Epidermal melanocyte (primary cell): ENCODE measurements at regions not wholly inside any gene's neighbourhood (a gene's known extent, or its start where the extent isn't known, plus 50 kb on each side); places are given as distances from the start of the nearest gene placed in this dataset.

ENCODE experiments used
- DNase-seq: peaks from one replicate; pipeline ENCODE4 v3.0.0; 2011; ENCODE audit warnings: low spot score; ENCODE audit not compliant: insufficient read length

DNA sequence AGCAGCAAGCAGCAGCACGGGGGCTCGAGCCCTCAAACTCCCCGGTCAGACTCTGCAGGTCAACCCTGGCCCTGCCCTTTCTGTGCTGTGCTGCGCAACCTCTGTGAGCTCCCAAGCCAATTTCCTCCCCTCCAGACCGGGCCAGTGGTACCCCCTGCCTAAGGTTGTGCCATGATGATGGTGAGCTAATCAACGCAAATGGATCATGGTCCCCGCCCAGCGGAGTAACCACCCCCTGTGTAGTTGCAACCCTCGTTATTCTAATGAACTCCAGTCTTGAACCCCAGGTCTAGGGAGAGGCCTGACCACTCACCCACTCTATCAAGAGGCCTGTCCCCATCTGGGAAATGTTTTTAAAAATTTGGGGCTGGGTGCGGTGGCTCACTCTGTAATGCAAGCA lies 201.8 kb upstream of the FOXF1 start:
- no peak for DNase-seq

DNA sequence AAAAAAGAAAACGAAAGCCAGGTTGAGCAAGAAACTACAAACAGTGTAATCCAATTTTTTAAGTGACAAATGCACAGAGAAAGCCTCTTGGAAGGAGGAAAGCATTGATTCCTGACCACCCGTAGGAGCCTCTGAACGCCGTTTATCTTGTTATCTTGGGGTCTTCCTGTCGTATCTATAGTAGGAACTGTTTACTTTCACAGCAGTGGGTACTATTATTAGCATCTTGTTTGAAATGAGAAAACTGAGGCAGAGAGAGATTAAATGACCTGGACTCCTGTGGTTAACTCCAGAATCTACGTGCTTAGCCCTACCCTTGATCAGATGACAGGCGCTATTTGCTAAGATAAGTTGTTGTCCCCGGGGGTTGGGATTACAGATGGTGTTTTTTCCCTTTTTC lies 196.7 kb upstream of the FOXF1 start:
- DNase-seq: no peak

DNA sequence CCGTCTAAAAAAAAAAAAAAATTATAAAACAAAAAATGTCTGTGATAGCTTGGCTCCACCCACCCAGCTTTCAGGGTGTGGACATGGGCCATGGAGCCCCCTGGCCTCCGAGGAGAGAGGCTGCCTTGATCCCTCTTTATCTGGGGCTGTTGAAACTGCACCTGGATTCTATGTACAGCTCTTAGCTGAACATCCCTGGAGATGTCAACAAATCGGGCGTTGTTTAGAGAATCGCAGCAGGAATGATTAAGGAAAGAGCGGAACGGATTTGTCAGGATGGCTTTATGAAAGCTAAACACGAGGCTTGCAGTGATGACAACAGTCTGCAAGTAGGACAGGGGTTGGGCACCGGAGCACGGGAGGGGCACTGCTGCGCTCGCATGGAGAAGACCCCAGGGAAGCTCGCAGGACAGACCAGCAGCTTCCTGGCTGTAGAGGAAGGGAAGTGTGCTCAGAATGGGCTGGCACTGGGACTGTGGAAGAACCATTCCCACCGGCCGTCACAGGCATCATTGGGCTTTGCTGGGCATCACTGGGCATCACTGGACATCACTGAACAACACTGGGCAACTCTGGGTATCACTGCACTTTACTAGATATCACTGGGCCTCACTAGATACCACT lies 195.8 kb upstream of the FOXF1 start:
- DNase-seq: no peak

DNA sequence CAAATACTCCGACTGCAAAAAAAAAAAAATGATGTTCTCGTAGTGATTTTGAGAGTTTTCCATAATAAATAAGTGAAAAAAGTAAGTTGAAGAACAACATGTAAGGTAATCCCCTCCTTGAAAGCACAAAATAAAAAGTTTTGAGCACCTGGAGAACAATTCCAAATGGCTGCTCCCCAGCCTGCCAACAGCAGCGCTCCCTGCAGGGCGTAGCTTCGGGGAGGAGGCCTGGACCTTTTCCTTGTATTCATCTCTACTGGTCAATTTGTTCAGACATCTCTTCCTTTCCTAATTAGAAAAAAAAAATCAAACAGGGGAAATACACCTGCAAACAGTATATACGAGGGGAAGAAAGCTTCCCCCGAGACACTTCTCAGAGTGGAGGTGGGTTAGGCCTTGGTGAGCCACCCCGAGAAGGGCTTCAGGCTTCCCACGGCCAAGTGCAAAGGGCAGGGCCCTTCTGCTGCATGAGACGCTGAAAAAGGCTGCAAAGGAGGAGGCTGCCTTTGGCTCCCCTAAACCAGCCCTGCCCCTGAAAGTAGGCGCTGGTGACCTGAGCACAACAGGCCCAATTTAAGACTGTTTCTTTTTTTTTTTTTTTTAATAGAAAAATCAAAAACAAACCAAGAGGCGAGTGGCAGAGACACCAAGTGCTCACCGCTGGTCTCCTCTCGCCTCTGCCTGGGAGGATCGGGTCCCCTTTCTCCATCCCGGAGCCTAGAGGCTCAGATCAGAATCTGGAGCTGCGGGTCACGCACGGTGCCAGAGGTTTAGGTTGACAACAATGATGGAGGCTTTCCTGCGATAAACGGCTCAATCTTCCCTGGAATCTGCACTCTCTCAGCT lies 193.1 kb upstream of the FOXF1 start:
- DNase-seq: no peak

DNA sequence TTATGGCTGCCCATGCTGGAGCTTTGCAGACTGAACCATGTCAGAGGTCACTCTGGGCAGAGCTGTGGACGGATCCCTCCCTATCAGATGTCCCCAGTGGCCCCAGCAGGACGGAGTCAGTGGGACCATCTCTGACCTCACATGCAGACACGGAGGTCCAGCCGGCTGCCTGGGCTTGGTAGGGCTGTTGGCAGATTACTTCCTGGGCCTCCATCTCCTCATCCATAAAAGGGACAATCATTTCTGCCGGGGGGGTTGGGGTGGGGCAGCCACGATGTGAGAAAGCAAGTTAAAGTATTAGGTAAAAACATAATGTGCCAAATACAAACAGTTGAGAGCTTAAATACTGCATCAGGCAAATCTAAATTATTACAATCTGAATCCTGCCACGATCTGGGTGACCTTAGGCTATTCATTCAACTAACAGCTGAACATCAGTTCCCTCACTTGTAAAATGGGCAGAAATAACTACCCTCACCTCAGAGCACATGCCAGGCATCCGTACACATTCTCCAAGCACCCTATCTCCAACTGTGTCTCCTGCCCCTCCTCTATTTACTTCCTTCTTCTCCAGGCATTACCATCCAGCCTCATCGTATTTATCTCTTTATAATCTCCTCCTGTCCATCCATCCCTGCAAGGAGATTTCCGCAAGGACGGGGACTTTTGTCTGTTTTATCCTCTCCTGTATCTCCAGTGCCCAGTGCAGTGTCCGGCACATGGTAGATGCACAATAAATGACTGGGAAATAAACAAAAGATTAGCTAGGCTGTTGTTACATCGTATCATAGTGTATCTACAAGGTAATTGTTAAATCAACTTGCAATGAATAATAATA lies 192.3 kb upstream of the FOXF1 start:
- no peak for DNase-seq

DNA sequence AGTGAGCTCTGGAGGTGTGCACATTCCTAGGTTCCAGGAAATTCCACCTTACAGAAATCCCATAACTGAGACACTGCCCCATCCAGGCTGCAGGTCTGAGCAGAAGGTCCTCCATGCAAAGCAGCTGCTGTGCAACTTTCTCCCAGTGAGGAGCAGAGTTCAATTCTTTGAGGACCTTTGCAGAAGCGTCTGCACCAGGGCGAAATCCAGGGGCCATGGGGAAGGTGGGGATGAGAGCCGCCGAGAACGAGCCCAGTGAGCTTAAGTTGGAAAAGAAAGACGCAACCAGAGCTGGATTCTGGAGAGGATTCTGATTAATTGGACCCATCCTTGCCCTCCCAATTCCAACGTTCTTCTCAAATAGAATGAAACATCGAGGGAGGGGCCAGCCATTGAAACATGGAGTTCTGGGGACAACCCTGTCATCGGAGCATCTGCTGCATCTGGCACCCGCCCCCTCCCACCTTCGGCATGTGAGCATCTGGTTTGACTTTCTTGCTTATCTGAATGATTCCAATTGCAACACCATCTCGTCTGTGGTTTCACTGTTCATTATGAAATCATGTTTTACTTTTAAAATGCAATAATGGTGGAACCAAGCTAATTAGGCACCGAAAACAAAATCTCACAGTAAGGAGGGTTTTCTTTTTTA lies 190.6 kb upstream of the FOXF1 start:
- DNase-seq: no peak

DNA sequence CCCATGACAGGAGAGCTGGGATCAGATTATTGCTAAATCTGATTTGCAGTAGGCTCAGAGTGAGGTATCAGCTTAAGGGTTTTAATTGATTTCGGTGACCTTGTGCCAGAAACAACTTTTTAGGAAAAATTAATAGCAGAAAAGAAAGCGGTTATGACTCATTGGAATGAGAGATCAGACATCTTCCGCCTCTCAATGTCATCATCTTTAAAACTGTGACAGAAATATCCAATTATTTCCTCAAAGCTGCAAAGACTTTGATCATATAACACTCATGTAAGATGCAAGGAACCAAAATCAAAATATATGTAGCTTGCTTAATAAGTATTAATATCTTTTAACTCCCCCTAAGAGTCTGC lies 190.1 kb upstream of the FOXF1 start:
- DNase-seq: no peak

DNA sequence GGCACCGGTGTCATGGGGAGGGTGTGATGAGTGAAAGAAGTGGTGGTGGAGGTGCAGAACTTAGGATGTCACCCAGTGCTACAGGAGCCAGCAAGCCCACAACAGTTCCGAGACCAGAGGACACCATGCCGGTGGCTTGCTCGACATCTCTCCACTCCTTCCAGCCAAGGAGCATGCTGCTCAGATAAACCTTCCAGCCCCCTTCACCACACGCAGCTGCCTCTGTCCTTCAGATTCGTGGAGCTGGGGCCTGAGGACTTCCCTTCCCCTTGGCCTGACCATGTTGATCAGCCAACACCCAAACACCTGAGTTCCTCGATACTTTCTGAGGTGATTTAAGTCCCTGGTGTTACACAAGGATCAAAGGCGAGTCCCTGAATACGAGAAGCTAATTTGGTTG lies 188.8 kb upstream of the FOXF1 start:
- DNase-seq: no peak

DNA sequence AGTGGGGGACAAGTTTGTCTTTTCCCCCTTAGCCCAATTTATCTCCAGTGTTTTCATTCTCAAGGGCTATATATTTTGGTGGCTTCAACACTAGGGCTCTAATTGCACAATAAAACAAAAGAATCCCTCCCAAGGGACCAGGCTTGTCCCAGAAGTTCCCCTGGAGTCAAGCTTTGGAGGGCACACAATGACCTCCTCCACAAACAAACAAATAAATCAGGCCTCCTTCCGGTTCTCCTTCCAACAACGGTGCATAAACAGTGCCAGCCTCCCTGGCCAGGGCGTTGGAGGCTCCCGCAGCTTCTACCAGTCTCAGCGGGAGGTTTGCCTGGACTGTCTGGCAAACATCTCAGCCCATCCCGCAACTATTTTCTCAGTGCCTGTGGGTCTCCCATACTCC lies 188.0 kb upstream of the FOXF1 start:
- DNase-seq: no peak

DNA sequence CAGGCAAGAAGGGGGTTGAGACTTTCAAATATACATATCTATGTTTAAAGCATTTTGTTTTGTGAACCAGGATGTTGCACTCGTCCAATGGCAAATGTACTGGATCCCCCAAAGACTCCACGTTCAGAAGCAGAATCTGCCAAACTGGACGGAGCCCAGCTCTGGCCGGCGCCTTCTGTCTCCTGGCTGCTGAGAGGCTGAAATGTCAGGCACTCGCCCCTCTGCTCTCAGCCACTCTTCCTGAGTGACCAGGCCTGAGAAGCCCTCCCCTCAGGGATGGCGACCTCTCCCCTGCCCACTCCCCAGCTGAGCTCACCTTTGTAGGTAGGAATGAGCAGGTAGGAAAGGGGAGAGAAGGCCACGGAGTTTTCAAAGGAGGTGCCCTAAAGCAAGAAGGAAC lies 187.5 kb upstream of the FOXF1 start:
- DNase-seq: no peak

DNA sequence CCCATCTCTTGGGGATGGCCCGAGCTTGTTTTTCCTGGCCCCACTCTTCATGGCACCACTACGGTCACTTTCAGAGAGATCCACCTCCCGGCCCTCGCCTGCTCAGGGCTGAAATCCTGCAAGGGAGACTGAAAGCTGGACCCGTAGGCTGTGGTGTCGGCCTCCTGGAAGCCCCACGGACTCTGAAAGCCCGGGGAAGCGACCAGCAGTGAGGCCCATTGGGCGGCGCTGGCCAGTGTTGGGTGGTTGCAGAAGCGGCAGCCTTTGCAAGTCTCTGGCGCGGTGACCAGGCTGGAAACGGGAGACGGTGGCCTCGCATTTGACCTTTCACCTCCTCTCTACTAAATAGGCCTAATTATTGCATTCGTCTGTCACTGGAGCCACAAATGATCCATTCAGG lies 186.0 kb upstream of the FOXF1 start:
- no peak for DNase-seq

DNA sequence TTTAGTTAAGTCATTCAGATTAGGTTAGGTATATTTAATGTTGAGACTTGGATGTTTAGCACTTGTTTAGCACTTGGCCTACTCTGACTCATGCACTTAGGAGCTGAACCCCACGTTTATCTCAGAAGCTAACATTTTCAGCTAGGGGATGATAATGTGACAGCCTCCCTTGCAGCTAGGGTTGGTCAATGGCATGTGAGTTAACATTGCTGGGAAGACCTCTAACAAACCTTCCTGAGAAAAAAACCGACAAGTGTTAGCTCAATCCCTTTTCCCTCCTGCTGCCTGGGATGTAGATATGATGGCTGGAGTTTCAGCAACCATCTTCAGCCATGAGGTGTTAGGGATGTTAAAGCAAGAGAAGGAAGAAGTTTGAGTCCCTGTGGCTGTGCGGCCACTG lies 185.0 kb upstream of the FOXF1 start:
- no peak for DNase-seq

DNA sequence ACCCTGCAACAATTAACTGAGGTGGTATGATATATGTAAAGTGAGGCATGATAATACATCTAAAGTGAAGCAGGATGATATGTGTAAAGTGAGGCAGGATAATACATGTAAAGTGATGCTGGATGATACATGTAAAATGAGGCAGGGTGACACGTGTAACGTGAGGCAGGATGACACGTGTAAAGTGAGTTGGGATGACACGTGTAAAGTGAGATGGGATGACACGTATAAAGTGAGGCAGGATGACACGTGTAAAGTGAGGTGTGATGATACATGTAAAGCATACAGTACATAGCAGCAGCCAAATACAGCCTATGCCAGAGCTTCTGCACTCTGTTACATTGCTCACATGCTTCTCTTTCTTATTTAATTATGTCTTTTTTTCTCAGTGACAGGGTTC lies 184.4 kb upstream of the FOXF1 start:
- DNase-seq: no peak

DNA sequence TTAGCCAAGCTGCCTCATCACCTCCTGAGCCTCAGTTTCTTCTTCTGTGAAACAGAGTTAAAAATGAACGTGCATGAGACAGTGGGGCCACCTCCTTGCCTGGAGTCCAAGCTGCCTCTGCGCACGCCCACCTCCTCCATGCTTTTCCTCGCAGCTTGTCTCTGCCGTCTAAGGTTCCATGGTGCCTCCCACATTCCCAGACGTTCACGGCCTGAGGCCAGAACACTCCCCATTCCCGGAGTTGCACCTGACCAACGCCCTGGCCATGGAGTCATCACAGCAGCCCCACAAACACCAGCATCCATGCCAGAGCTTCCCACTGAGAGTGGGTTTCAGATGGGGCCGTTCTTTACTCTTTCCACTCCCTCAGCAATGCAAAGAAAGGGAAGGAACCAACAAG lies 183.0 kb upstream of the FOXF1 start:
- no peak for DNase-seq

DNA sequence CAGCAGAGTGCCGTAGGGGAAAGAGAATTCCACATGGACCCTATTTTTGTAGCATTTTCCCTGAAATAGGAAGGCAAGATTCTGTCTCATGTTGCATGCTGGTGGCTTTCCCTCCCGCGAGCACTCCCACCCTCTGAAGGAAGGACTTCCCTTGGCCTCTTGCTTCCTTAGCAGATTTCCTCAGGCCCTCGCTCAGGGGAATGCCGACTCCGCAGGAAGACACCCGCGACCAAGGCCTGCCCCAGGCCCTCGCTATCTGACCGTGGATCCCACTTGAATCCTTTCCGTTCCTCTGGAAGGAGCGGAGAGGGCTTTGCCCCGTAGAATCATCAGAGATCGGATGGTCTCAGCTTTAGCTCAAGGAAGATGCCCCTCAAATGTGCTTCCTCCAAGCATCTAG lies 179.4 kb upstream of the FOXF1 start:
- no peak for DNase-seq

DNA sequence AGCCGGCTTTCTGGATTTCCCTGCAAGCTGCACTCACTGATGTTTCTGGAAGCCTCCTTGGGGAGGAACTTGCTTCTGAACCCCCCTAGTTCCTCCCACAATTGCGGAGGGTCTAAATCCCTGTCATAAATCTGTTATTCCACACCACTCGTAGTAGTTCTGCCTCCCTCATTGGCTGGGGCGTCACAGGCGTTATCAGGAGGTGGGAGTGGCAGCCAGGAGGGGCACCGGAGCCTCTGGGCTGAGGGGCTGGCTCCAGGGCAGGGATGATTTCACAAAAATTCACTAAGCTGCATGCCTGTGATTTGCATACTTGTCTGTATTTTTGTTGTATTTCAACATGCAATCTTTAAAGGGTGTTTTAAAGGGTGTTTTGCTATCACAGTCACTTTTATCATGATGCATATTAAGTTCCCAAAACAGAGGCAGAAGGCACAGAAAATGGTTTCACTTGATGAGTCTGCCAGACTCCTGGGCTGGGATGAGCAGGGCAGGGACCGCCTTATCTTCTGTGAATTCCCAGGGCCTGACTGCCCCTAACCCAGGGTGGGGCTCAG lies 176.2 kb upstream of the FOXF1 start:
- no peak for DNase-seq

DNA sequence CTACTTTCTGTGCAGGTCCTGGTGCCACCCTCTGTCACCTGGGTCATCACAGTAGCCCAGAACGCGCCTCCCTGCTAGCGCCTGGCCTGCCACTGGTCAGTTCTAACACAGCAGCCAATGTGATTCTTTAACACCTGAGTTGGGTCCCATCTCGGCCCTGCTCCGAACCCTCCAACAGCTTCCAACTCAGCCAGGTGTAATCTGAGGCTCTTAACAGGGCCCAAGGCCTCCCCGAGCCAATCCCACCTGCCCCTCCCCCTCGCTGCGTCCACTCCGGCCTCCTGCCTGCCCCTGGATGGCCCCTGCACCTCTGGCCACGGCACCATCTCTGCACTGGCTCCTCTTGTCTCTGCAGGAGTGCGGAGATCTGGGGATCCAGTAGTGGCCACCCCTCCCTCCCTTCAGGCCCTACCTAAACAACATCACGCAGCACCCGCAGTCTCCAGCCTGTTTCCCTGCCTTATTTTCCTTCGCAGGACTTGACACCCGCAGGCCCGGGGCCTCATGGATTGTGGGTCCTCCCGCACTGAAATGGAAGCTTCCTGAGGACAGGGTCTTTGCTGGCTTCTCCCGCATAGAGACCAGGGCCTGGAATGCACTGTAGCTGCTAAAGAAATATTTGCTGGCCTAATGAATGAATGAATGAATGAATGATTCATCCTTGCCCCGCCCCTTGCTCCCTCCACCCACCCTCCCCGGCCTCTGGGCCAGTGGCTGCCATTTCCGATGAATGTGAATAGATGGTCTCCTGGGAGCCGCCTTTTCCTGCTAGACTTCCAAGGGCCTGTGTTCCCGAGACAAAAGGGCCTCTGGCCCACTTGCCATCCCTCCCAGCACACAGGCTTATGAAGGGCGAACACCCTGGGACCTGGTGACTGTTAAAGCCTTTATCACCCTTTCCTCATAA lies 174.8 kb upstream of the FOXF1 start:
- no peak for DNase-seq

DNA sequence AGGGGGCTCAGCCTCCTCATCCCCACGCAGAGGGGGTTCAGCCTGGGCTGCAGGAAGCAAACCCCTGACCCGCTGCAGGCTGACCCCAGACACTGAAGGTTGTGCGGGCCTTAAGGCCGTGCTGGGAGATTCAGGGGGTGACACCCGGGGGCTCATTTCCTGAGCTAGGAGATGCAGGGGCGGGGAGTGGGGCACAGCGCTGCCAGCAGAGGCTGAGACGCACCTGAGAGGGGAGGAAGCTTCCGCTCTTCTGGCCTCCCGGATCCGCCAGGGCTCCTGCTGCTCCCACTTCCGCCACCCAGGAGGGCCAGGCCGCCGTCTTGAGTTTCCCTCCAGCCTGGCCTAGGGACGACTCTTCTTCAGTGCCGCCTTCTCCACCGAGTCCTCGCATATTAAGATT lies 173.2 kb upstream of the FOXF1 start:
- DNase-seq: no peak

DNA sequence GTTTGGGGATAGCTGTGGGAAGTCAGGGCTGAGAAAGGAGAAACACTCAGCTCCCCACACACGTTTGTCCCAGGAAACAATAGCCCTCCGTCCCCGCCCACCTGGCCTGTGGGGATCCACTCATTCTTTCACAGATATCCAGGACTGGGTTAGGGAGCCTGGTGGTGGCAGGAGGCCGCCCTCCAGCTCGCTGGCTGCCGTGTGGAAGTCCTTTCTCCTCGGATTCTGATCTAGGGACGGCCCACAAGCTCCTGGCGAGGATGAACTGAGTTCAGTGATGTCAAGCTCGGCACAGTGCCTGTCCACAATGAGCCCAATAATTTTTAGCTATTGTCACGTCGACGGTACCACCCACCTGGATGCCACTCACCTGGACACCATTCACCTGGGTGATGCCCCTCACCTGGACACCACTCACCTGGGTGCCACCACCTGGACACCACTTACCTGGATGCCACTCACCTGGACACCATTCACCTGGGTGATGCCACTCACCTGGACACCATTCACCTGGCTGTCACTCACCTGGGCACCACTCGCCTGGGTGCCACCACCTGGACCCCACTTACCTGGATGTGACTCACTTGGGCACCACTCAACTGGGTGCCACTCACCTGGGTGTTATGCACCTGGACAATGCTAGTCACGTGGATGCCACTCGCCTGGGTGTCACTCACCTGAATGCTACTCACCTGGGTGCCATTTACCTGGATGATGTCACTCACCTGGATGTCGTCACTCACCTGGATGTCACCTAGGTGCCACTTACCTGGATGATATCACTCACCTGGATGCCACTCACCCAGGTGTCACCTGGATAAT lies 172.5 kb upstream of the FOXF1 start:
- no peak for DNase-seq
